Subcutaneous abdominal adipose tissue (tissue), 5 donors: ENCODE measurements at regions not wholly inside any gene's neighbourhood (a gene's known extent, or its start where the extent isn't known, plus 50 kb on each side); places are given as distances from the start of the nearest gene placed in this dataset.

Experiments used
- H3K27ac ChIP-seq: one replicate; pipeline ENCODE4 v1.7.0; 2013; ENCODE audit warnings: low read depth, mild to moderate bottlenecking, inconsistent platforms, low read length, moderate library complexity
- H3K27me3 ChIP-seq, 5 donors: one replicate each; pipeline ENCODE4 v1.7.0; 2013; ENCODE audit warnings: low read length in 5 of 5, inconsistent platforms in 1 of 5; ENCODE audit not compliant: control insufficient read depth in 5 of 5, insufficient read depth in 4 of 5
- H3K36me3 ChIP-seq, 5 donors: one replicate each; pipeline ENCODE4 v1.7.0; 2013; ENCODE audit warnings: low read length in 5 of 5; ENCODE audit not compliant: control insufficient read depth in 5 of 5, insufficient read depth in 5 of 5
- H3K4me1 ChIP-seq, 5 donors: one replicate each; pipeline ENCODE4 v1.7.0; 2013; ENCODE audit warnings: low read length in 5 of 5, mild to moderate bottlenecking in 3 of 5, moderate library complexity in 1 of 5; ENCODE audit not compliant: control insufficient read depth in 5 of 5, insufficient read depth in 5 of 5
- H3K4me3 ChIP-seq, 5 donors: one replicate each; pipeline ENCODE4 v1.7.0; 2013; ENCODE audit warnings: low read length in 5 of 5, low read depth in 1 of 5
- H3K9ac ChIP-seq, 5 donors: one replicate each; pipeline ENCODE4 v1.7.0; 2013; ENCODE audit warnings: low read length in 5 of 5, mild to moderate bottlenecking in 4 of 5, moderate library complexity in 3 of 5
- H3K9me3 ChIP-seq, 5 donors: one replicate each; pipeline ENCODE4 v1.7.0; 2013; ENCODE audit warnings: low read length in 5 of 5; ENCODE audit not compliant: control insufficient read depth in 5 of 5
- donor health status: healthy.
- donor health status: healthy.
- donor health status: healthy.
- donor health status: healthy.
- donor health status: healthy.

DNA sequence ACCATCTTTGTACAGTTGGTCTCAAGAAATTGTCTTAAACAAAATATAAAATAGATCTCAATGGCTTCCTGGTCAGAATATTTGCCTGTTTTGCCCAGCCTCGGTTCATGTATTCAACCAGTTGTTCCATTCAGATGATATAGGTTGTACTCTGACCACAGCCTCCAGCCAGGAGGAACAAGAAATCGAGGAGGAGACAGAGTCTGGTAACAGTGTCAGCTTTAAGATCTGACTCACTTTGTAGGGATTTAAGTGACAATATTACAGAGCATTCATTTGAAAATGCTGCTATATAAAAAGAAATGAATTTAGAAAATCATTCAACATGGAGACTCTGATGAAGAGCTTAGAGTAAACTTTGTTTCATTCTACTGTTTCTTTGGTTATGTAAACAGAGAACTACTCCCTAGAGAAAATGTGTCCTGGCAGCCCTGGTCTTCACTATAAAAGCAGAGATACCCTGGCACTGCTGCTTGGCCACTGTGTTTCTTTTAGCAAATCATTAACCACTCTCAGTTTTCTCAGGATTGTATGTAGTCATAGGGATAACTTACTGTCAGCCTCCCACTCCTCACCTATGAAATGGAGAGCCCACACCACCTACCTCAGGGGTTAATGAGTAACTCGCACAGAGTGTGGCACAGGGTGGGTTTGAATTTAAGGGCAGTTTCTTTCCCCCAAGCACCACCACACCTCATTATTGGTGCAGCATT is 53.5 kb downstream of the PAGE2 start:
- no peaks in the 10 kb centered on the region for H3K9me3 ChIP-seq
- peaks cover 0 to 3% (median 3%) of the 10 kb centered on the region in 5 donors for H3K36me3 ChIP-seq
- no peak overlapping the region for H3K9ac ChIP-seq
- H3K27me3 ChIP-seq: peaks cover 0 to 5% (median 3%) of the 10 kb centered on the region in 5 donors
- H3K4me1 ChIP-seq: no peaks in the 10 kb centered on the region
- no peak overlapping the region for H3K4me3 ChIP-seq
- H3K27ac ChIP-seq: no peak overlapping the region

DNA sequence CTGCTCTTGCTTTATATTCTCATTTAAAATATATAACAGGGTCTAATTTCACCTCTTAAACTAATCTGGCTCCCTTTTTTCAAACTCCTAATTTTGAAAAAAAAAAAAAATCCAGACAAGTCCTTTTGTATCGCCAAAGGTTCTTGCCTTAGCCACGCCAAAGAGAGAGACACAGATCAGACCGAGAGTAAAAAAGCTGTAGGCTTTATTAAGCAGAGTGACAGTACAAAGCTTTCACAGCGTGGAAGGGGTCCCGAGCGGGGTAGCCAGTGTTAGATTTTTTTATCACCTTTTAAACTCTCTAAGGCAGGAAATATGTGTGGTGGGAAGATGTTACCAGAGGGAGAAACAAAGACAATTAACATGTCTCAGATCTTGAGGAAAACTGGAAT is 54.1 kb downstream of the PAGE2 start:
- Histone ChIP-seq H3K27me3 (peaks cover 0 to 5% (median 3%) of the 10 kb centered on the region in 5 donors), H3K4me3 (no peak overlapping the region), H3K4me1 (no peaks in the 10 kb centered on the region), H3K36me3 (peaks cover 0 to 3% (median 3%) of the 10 kb centered on the region in 5 donors), H3K27ac (no peak overlapping the region), H3K9ac (no peak overlapping the region), H3K9me3 (no peaks in the 10 kb centered on the region)

DNA sequence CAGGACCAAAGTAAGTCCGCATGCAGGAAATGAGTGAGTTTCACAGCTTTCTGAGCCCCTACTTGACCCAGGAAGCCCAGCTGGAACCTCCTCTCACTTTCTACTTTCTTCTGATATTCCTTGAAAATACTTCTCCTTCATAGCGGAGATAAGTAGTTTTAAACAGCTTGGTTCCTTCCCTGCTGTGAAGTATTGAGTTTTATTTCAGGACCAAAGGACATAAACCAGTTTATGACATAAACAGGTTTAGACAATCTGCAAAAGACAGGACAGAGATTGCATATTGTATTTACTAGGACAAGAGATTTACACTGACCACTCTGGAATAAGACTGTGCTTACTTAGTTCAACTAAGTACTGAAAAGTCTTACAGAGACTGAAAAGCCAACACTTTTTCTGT is 54.8 kb downstream of the PAGE2 start:
- no peak overlapping the region for H3K27ac ChIP-seq
- no peaks in the 10 kb centered on the region for H3K4me1 ChIP-seq
- H3K9me3 ChIP-seq: no peaks in the 10 kb centered on the region
- no peak overlapping the region for H3K9ac ChIP-seq
- peaks cover 0 to 3% (median 3%) of the 10 kb centered on the region in 5 donors for H3K36me3 ChIP-seq
- no peak overlapping the region for H3K4me3 ChIP-seq
- peaks cover 0 to 5% (median 0%) of the 10 kb centered on the region in 5 donors for H3K27me3 ChIP-seq

DNA sequence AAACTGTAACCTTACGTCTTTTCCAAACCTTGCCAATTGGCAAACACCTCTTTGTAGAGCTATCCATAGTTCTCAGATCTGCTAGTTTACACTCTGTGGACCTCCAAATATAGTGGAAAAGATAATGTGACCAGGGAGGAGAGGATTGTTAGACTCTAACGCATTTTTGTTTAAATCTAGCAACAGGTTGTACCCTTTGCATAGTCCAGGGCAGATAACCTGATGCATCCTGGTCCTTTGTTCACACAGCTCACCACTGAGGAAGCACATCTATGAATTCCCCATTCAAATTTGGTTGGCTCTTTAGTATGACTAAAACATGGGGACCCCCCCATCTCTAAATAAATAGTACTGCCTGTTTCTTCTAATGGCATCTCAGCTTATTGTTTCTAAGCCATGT is 55.9 kb downstream of the PAGE2 start:
- Histone ChIP-seq H3K9ac (no peak overlapping the region), H3K4me3 (no peak overlapping the region), H3K4me1 (no peaks in the 10 kb centered on the region), H3K9me3 (no peaks in the 10 kb centered on the region), H3K27ac (no peak overlapping the region), H3K36me3 (peaks cover 0 to 3% (median 3%) of the 10 kb centered on the region in 5 donors), H3K27me3 (peaks cover 0 to 5% (median 0%) of the 10 kb centered on the region in 5 donors)

DNA sequence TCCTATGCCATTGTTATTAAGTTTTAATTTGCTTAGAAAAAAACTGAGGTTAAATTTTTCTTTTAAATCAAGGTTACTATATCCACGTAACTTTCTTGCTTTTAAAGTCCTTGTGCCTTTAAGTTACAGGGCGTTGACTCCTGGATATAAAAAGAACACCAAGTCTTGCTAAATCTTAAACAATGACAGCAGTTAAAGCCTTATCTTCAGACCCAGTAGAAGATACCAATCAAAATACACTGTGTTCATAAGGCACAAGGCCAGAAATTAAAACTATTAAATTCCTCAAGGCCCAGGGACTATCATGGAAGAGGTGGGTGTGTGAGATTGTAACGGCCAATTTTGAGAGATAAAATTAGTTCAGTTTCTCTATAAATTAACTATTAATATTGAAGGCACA is 60.4 kb downstream of the PAGE2 start:
- H3K9ac ChIP-seq: no peak overlapping the region
- no peaks in the 10 kb centered on the region for H3K9me3 ChIP-seq
- H3K27ac ChIP-seq: no peak overlapping the region
- H3K36me3 ChIP-seq: peaks cover 0 to 3% (median 0%) of the 10 kb centered on the region in 5 donors
- H3K27me3 ChIP-seq: peaks cover 0 to 5% (median 0%) of the 10 kb centered on the region in 5 donors
- H3K4me1 ChIP-seq: no peaks in the 10 kb centered on the region
- H3K4me3 ChIP-seq: no peak overlapping the region

DNA sequence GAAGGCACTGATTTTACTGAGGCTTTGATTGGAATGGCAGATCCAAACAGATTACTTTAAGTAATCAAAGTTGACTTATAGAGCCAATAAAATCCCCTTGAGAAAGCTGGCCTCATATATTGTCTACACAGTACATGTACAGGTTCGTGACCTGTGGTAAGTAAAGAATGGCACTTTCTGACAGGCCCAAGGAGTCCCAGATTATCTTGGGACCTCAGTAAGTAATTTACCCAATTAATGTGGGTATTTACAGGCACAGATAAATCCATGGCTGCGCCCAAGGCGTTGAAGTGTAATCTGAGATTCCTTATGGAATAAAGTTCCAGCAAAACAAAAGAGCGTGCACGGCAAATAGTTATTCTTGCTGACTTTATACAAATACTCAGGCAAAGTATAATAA is 62.4 kb downstream of the PAGE2 start:
- no peaks in the 10 kb centered on the region for H3K9me3 ChIP-seq
- peaks cover 0 to 7% (median 2%) of the 10 kb centered on the region in 5 donors for H3K27me3 ChIP-seq
- no peaks in the 10 kb centered on the region for H3K4me1 ChIP-seq
- H3K36me3 ChIP-seq: no peaks in the 10 kb centered on the region
- no peak overlapping the region for H3K9ac ChIP-seq
- H3K27ac ChIP-seq: no peak overlapping the region
- H3K4me3 ChIP-seq: no peak overlapping the region

DNA sequence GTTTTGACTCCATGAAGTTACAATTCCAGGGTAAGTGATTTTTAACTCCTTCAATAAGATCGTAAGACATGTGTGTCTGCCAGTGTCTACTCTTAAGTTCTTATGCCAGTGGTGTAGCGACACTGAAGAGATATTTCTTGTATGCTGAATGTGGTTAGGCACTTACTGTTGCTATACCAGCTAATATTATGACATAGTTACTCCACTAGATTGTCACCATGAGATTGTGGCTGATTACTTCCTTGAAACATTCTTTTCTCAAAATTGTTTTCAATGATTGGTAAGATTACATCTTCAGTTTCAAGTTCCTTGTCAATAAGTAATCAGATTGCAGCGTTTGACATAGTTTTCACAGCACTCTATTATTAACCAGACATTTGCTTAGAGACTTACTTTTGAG is 60.6 kb upstream of the PAGE5 start:
- Histone ChIP-seq H3K36me3 (no peaks in the 10 kb centered on the region), H3K4me1 (peaks cover 0 to 12% (median 5%) of the 10 kb centered on the region in 5 donors), H3K4me3 (no peak overlapping the region), H3K27ac (no peak overlapping the region), H3K27me3 (peaks cover 0 to 6% (median 5%) of the 10 kb centered on the region in 5 donors), H3K9ac (no peak overlapping the region), H3K9me3 (no peaks in the 10 kb centered on the region)

DNA sequence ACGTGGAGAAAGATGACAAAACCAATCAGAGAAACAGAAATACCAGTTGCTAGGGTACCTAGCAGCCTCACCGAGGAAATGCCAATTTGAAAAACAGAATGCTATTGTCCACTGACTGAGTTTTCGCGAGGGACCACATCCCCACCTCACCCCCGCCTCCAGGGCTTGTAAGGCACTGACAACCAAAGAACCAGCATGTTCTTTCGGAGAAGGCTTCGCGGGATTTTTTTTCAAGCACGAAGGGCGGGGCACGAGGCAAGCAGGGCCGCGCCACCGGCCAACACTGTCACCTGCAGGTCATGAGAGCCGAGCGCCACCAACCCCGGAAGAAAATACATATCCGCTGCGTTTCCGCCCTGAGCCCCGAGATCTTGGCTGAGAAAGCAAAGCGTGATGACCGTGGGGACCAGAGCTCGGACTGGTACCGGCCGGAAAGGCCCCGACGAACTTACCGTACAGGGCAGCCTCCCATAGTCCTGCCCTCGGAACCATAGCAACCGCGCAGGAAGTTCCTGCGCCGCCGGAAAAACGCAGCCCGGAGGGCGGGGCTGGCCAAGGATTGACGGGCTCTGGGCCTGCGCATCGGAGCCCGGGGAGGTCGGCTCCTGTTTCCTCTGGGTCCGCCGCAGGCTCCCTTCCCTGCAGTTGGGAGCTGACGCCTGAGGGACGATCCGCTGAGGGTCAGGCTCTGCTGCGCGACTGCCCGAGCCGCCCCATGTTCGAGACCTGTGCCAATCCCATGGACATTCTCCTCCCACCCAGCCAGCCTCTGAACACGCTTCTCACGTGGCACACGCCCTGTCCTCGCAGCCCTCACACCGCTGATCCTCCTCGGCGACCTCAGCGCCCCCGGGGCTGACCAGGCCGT is 59.2 kb upstream of the PAGE5 start:
- H3K4me3 ChIP-seq: peak overlapping the region; percentile 59 to 79 (median 75)
- H3K27ac ChIP-seq: peak overlapping the region; percentile 77
- peaks cover 0 to 12% (median 5%) of the 10 kb centered on the region in 5 donors for H3K4me1 ChIP-seq
- H3K9ac ChIP-seq: peak overlapping the region; percentile 51 to 83 (median 70)
- H3K9me3 ChIP-seq: no peaks in the 10 kb centered on the region
- H3K36me3 ChIP-seq: no peaks in the 10 kb centered on the region
- H3K27me3 ChIP-seq: peaks cover 0 to 6% (median 5%) of the 10 kb centered on the region in 5 donors

DNA sequence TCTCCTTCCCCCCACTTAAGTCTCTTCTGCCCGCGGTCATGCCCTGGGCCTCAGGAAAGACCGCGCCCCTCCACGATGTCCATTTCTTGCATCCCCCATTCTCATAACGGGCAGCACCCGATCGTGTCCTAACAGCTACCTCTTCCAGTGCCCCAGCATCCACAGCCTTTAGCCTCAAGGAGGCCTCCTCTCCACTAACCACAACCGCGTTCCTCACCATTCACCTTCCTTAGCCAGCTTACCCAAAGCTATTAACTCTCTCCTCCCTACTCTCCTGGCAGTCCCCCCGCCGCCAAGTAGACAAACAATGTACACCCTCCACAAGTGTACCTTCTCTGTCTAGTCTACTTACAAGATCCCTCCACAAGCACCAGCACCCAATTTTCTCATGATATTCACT is 58.6 kb upstream of the PAGE5 start:
- Histone ChIP-seq H3K27me3 (peaks cover 0 to 6% (median 5%) of the 10 kb centered on the region in 5 donors), H3K4me3 (peak overlapping the region; percentile 59 to 79 (median 74)), H3K27ac (peak overlapping the region; percentile 77), H3K4me1 (peaks cover 0 to 12% (median 5%) of the 10 kb centered on the region in 5 donors), H3K36me3 (no peaks in the 10 kb centered on the region), H3K9ac (peak overlapping the region in 4 of 5 donors; percentile 65 to 83 (median 74)), H3K9me3 (no peaks in the 10 kb centered on the region)

DNA sequence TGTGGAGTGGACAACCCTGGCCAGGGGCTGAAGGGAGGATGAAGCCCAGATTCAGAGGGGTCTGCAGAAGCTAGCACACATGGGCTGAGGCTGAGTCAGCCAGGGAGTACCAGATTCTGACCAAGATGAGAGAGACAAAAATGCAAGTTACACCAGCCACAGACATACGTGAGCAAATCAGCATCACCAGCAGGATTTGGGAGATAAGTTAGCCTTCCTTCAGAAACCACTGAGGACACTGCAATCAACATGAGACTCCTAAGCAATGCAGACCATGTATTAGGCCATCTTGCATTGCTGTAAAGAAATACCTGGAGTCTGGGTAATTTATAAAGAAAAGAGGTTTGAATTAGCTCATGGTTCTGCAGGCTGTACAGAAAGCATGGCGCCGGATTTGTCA is 57.0 kb upstream of the PAGE5 start:
- peaks cover 0 to 12% (median 5%) of the 10 kb centered on the region in 5 donors for H3K4me1 ChIP-seq

More for the DNA sequence above, 57.0 kb upstream of the PAGE5 start:
- Histone ChIP-seq H3K27me3 (peaks cover 0 to 6% (median 5%) of the 10 kb centered on the region in 5 donors), H3K4me3 (no peak overlapping the region), H3K27ac (no peak overlapping the region), H3K9me3 (no peaks in the 10 kb centered on the region), H3K36me3 (no peaks in the 10 kb centered on the region), H3K9ac (no peak overlapping the region)
